OCI-LY1 (cell line): ENCODE measurements at regions not wholly inside any gene's neighbourhood (a gene's known extent, or its start where the extent isn't known, plus 50 kb on each side); places are given as distances from the start of the nearest gene placed in this dataset.

ENCODE experiments used
- H2AFZ ChIP-seq: fragments of 200-600 bp; sonication (generic), shearing (Covaris generic); 2 replicates; pipeline ENCODE4 v1.6.0; 2014; ENCODE audit warnings: antibody characterized with exemption, mild to moderate bottlenecking, low read length
- H3F3A ChIP-seq: fragments of 200-600 bp; sonication (generic), shearing (Covaris generic); 2 replicates; pipeline ENCODE4 v1.6.0; 2014; ENCODE audit warnings: mild to moderate bottlenecking, antibody characterized with exemption, low read length, moderate library complexity; ENCODE audit not compliant: insufficient read depth
- H3K27ac ChIP-seq: fragments of 200-600 bp; sonication (generic); 2 replicates; pipeline ENCODE4 v1.5.1; 2014; ENCODE audit warnings: low read length, mixed run types, mild to moderate bottlenecking, low read depth; ENCODE audit not compliant: poor library complexity, severe bottlenecking
- H3K27me3 ChIP-seq: fragments of 200-600 bp; sonication (generic); 2 replicates; pipeline ENCODE4 v1.6.0; 2014; ENCODE audit warnings: antibody characterized with exemption, mild to moderate bottlenecking, low read length, moderate library complexity; ENCODE audit not compliant: insufficient read depth
- H3K36me3 ChIP-seq: fragments of 200-600 bp; sonication (generic); 2 replicates; pipeline ENCODE4 v1.6.1; 2014; ENCODE audit warnings: mild to moderate bottlenecking, antibody characterized with exemption, low read length, moderate library complexity, mixed read lengths; ENCODE audit not compliant: insufficient read depth
- H3K4me1 ChIP-seq: fragments of 200-600 bp; sonication (generic); 2 replicates; pipeline ENCODE4 v1.5.1; 2014; ENCODE audit warnings: mild to moderate bottlenecking, low read length, moderate library complexity; ENCODE audit not compliant: insufficient read depth, severe bottlenecking
- H3K4me2 ChIP-seq: fragments of 200-600 bp; sonication (generic), shearing (Covaris generic); 2 replicates; pipeline ENCODE4 v1.6.1; 2014; ENCODE audit warnings: low read length
- H3K4me3 ChIP-seq: fragments of 200-600 bp; sonication (generic); 2 replicates; pipeline ENCODE4 v1.5.1; 2014; ENCODE audit warnings: low read length, low read depth, mild to moderate bottlenecking, mixed read lengths; ENCODE audit not compliant: poor library complexity, severe bottlenecking
- H3K79me2 ChIP-seq: fragments of 200-600 bp; shearing (Covaris generic); 2 replicates; pipeline ENCODE4 v1.6.1; 2016; ENCODE audit warnings: mixed run types, low read length, mixed read lengths; ENCODE audit not compliant: insufficient read depth
- H3K9ac ChIP-seq: fragments of 200-600 bp; sonication (generic), shearing (Covaris generic); 2 replicates; pipeline ENCODE4 v1.6.1; 2014; ENCODE audit warnings: mild to moderate bottlenecking, low read length, mixed read lengths
- H3K9me2 ChIP-seq: fragments of 200-600 bp; sonication (generic), shearing (Covaris generic); 2 replicates; pipeline ENCODE4 v1.6.1; 2014; ENCODE audit warnings: low read depth, mild to moderate bottlenecking, low read length, mixed read lengths
- H3K9me3 ChIP-seq: fragments of 200-600 bp; shearing (Covaris generic); 2 replicates; pipeline ENCODE4 v1.6.1; 2014; ENCODE audit warnings: low read length, mixed read lengths
- H4K20me1 ChIP-seq: fragments of 200-600 bp; sonication (generic), shearing (Covaris generic); 2 replicates; pipeline ENCODE4 v1.6.0; 2016; ENCODE audit warnings: mild to moderate bottlenecking, low read length; ENCODE audit not compliant: insufficient read depth
- CTCF ChIP-seq: fragments of 200-600 bp; sonication (generic), shearing (Covaris generic); IDR thresholded peaks from 2 replicates; pipeline ENCODE4 v1.5.1; 2017; ENCODE audit warnings: mild to moderate bottlenecking, antibody characterized with exemption, low read length, moderate library complexity, mixed read lengths
- EZH2 ChIP-seq: fragments of 200-600 bp; sonication (generic), shearing (Covaris generic); IDR thresholded peaks from 2 replicates; pipeline ENCODE4 v1.8.0; 2017; ENCODE audit warnings: borderline replicate concordance, mixed run types, mild to moderate bottlenecking, antibody characterized with exemption, low read length, moderate library complexity, mixed read lengths

- H3K27me3 ChIP-seq: no peaks in the 10 kb centered on the region
- no peaks in the 10 kb centered on the region for H3K9me2 ChIP-seq
- H3K79me2 ChIP-seq: no peaks in the 10 kb centered on the region
- no peak overlapping the region for H2AFZ ChIP-seq
- no peak overlapping the region for H3K4me2 ChIP-seq
- no peaks in the 10 kb centered on the region for H3K36me3 ChIP-seq
- no peaks in the 10 kb centered on the region for H3K9me3 ChIP-seq
- H3K4me1 ChIP-seq: no peaks in the 10 kb centered on the region
- no peak overlapping the region for H3K9ac ChIP-seq
- no peaks in the 10 kb centered on the region for H4K20me1 ChIP-seq
- H3F3A ChIP-seq: no peaks in the 10 kb centered on the region
- no peak overlapping the region for H3K27ac ChIP-seq
- H3K4me3 ChIP-seq: no peak overlapping the region
- no peak for TF ChIP-seq CTCF
- no peak for TF ChIP-seq EZH2
Measured at GRCh38 chr9:21611891-21612290, 129.8 kb upstream of the IFNE start.

- Histone ChIP-seq H3K9me3 (no peaks in the 10 kb centered on the region), H3K79me2 (no peaks in the 10 kb centered on the region), H3F3A (no peaks in the 10 kb centered on the region), H4K20me1 (no peaks in the 10 kb centered on the region), H3K9me2 (no peaks in the 10 kb centered on the region), H2AFZ (no peak overlapping the region), H3K27me3 (no peaks in the 10 kb centered on the region), H3K4me1 (no peaks in the 10 kb centered on the region), H3K36me3 (no peaks in the 10 kb centered on the region), H3K4me2 (no peak overlapping the region), H3K9ac (no peak overlapping the region), H3K27ac (no peak overlapping the region), H3K4me3 (no peak overlapping the region)
- TF ChIP-seq CTCF (no peak), EZH2 (no peak)
Measured at GRCh38 chr9:21615018-21615417, 132.9 kb upstream of the IFNE start.

- no peaks in the 10 kb centered on the region for H3K9me2 ChIP-seq
- no peak overlapping the region for H2AFZ ChIP-seq
- H3K27ac ChIP-seq: no peak overlapping the region
- no peaks in the 10 kb centered on the region for H3F3A ChIP-seq
- H3K4me1 ChIP-seq: no peaks in the 10 kb centered on the region
- no peak overlapping the region for H3K4me2 ChIP-seq
- H4K20me1 ChIP-seq: no peaks in the 10 kb centered on the region
- no peaks in the 10 kb centered on the region for H3K36me3 ChIP-seq
- no peak overlapping the region for H3K4me3 ChIP-seq
- H3K79me2 ChIP-seq: no peaks in the 10 kb centered on the region
- H3K9ac ChIP-seq: no peak overlapping the region
- H3K27me3 ChIP-seq: no peaks in the 10 kb centered on the region
- no peak for TF ChIP-seq CTCF
- TF ChIP-seq EZH2: no peak
- no peaks in the 10 kb centered on the region for H3K9me3 ChIP-seq
Measured at GRCh38 chr9:21615446-21615845, 133.3 kb upstream of the IFNE start.
